Trophoblast cell (in vitro differentiated cells and primary cell): ENCODE measurements at regions not wholly inside any gene's neighbourhood (a gene's known extent, or its start where the extent isn't known, plus 50 kb on each side); places are given as distances from the start of the nearest gene placed in this dataset.

Experiments used
- DNase-seq, 2 donors: peaks; one replicate each; pipeline ENCODE4 v3.0.0-alpha.2; 2016
- H2AFZ ChIP-seq: 2 replicates; pipeline ENCODE4 v1.6.1; 2013; ENCODE audit warnings: low read length, moderate library complexity, mild to moderate bottlenecking; ENCODE audit not compliant: insufficient read depth, poor library complexity
- H2AK5ac ChIP-seq: 2 replicates; pipeline ENCODE4 v1.6.1; 2013; ENCODE audit warnings: mild to moderate bottlenecking, low read length
- H2BK120ac ChIP-seq: 2 replicates; pipeline ENCODE4 v1.6.1; 2013; ENCODE audit warnings: low read length, mild to moderate bottlenecking, moderate library complexity; ENCODE audit not compliant: insufficient read depth, poor library complexity
- H2BK12ac ChIP-seq: 2 replicates; pipeline ENCODE4 v1.6.1; 2013; ENCODE audit warnings: mild to moderate bottlenecking, low read length, moderate library complexity
- H2BK5ac ChIP-seq: 2 replicates; pipeline ENCODE4 v1.6.1; 2013; ENCODE audit warnings: low read length, low read depth, moderate library complexity, mild to moderate bottlenecking; ENCODE audit not compliant: poor library complexity
- H3K14ac ChIP-seq: 2 replicates; pipeline ENCODE4 v1.6.1; 2013; ENCODE audit warnings: mild to moderate bottlenecking, low read length
- H3K18ac ChIP-seq: 2 replicates; pipeline ENCODE4 v1.6.1; 2013; ENCODE audit warnings: mild to moderate bottlenecking, low read length
- H3K23ac ChIP-seq: 2 replicates; pipeline ENCODE4 v1.6.1; 2013; ENCODE audit warnings: low read length
- H3K27ac ChIP-seq: 2 replicates; pipeline ENCODE4 v1.5.1; 2013; ENCODE audit warnings: low read depth, mild to moderate bottlenecking, inconsistent platforms, low read length, moderate library complexity
- H3K27me3 ChIP-seq: 2 replicates; pipeline ENCODE4 v1.6.1; 2013; ENCODE audit warnings: inconsistent platforms, mild to moderate bottlenecking, low read length, moderate library complexity; ENCODE audit not compliant: insufficient read depth
- H3K36me3 ChIP-seq, 2 experiments: 1 replicate in 1 of 2; 2 replicates in 1 of 2; pipeline ENCODE4 v1.6.1; 2013; ENCODE audit warnings: low read length in 2 of 2, mild to moderate bottlenecking in 2 of 2, moderate library complexity in 1 of 2; ENCODE audit not compliant: insufficient read depth in 2 of 2, control insufficient read depth in 1 of 2
- H3K4ac ChIP-seq: 2 replicates; pipeline ENCODE4 v1.6.1; 2013; ENCODE audit warnings: low read depth, mild to moderate bottlenecking, low read length, moderate library complexity
- H3K4me1 ChIP-seq, 2 experiments: 1 replicate in 1 of 2; 2 replicates in 1 of 2; pipeline ENCODE4 v1.6.1; 2013; ENCODE audit warnings: low read length in 2 of 2, mild to moderate bottlenecking in 2 of 2, moderate library complexity in 1 of 2; ENCODE audit not compliant: insufficient read depth in 2 of 2, control insufficient read depth in 1 of 2
- H3K4me2 ChIP-seq: 2 replicates; pipeline ENCODE4 v1.6.1; 2013; ENCODE audit warnings: inconsistent platforms, mild to moderate bottlenecking, low read length, moderate library complexity
- H3K4me3 ChIP-seq: 2 replicates; pipeline ENCODE4 v1.5.1; 2013; ENCODE audit warnings: mild to moderate bottlenecking, low read depth, low read length, inconsistent platforms
- H3K79me1 ChIP-seq: one replicate; pipeline ENCODE4 v1.6.1; 2013; ENCODE audit warnings: low read length
- H3K79me2 ChIP-seq: 2 replicates; pipeline ENCODE4 v1.6.1; 2013; ENCODE audit warnings: low read length, mild to moderate bottlenecking; ENCODE audit not compliant: control insufficient read depth, insufficient read depth, poor library complexity
- H3K9ac ChIP-seq: 2 replicates; pipeline ENCODE4 v1.6.1; 2013; ENCODE audit warnings: mild to moderate bottlenecking, low read length
- H3K9me3 ChIP-seq: 2 replicates; pipeline ENCODE4 v1.6.1; 2013; ENCODE audit warnings: low read depth, mild to moderate bottlenecking, control low read depth, inconsistent platforms, low read length; ENCODE audit not compliant: insufficient read depth
- H4K12ac ChIP-seq: 2 replicates; pipeline ENCODE4 v1.6.1; 2013; ENCODE audit warnings: low read depth, mild to moderate bottlenecking, low read length, moderate library complexity
- H4K8ac ChIP-seq: 2 replicates; pipeline ENCODE4 v1.6.1; 2013; ENCODE audit warnings: low read depth, mild to moderate bottlenecking, low read length, moderate library complexity
- H4K91ac ChIP-seq: one replicate; pipeline ENCODE4 v1.6.1; 2013; ENCODE audit warnings: low read depth, mild to moderate bottlenecking, low read length, moderate library complexity
- WGBS: extraction: QIAGEN DNeasy Blood & Tissue Kit; methylation state at CpG from one replicate; pipeline ENCODE4 v1.1.7; 2013; ENCODE audit warnings: missing lambda C conversion rate; ENCODE audit not compliant: insufficient read length, insufficient coverage; ENCODE audit errors: extremely low coverage; 5-methylcytosine and 5-hydroxymethylcytosine counted together

DNA sequence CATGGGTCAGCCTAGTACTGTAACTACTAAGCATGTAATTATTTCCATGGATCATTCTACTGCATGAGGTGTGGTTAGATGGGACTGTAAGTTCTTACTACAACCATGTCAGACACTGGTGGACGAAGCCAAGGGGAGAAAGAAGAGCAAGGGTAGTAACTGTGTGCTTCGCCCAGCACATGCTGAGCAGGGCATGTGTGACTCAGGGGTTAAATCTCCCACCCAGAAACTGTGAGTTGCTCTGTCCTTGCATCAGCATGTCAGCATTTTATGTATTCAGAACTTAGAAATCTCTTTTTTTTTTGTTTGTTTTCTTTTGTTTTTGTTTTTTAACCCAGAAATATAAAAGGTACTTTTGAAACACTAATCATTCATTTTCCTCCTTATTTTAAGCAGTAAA, 436.6 kb upstream of the KLF12 start:
- Histone ChIP-seq H3K9ac (no peak overlapping the region), H2BK120ac (no peak overlapping the region), H2AK5ac (no peak overlapping the region)

DNA sequence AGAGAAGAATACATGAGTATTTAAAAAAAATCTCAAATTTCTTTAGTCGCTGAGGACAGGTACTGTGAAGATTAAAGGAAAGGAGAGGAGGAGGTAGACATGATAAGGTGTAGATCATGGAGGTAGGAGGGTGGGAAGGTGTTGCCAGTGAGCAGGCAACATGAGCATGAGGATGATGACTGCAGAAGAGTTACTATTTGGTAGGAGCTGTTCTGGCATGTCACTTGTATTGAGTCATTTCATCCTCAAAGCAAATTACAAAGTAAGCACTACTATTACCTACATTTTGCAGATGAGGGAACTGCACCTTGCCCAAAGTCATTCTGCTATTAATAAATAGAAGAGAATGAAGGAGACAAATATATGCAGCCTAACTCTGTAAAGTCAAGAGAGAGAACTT, 435.8 kb upstream of the KLF12 start:
- no peaks in the 10 kb centered on the region for H3K4me1 ChIP-seq
- no peaks in the 10 kb centered on the region for H3K9me3 ChIP-seq
- WGBS: no CpG with 5 or more reads among the region's 1 CpG
- H3K79me2 ChIP-seq: no peaks in the 10 kb centered on the region
- no peak overlapping the region for H3K23ac ChIP-seq
- no peak overlapping the region for H3K18ac ChIP-seq
- no peak overlapping the region for H2AFZ ChIP-seq
- H3K27ac ChIP-seq: no peak overlapping the region
- no peak overlapping the region for H4K12ac ChIP-seq
- no peak overlapping the region for H2BK5ac ChIP-seq
- DNase-seq: no peak
- no peaks in the 10 kb centered on the region for H3K79me1 ChIP-seq
- H4K91ac ChIP-seq: no peak overlapping the region
- no peak overlapping the region for H3K4me3 ChIP-seq
- H3K14ac ChIP-seq: no peak overlapping the region
- no peak overlapping the region for H3K4me2 ChIP-seq
- H4K8ac ChIP-seq: no peak overlapping the region
- H2AK5ac ChIP-seq: no peak overlapping the region
- H3K27me3 ChIP-seq: no peaks in the 10 kb centered on the region
- H3K9ac ChIP-seq: no peak overlapping the region
- no peaks in the 10 kb centered on the region for H3K36me3 ChIP-seq
- H2BK120ac ChIP-seq: no peak overlapping the region
- H3K4ac ChIP-seq: no peak overlapping the region
- no peak overlapping the region for H2BK12ac ChIP-seq

More for the DNA sequence above, 436.6 kb upstream of the KLF12 start:
- no peak overlapping the region for H2BK5ac ChIP-seq
- H3K27ac ChIP-seq: no peak overlapping the region
- no peak for DNase-seq
- H4K8ac ChIP-seq: no peak overlapping the region
- no peak overlapping the region for H3K23ac ChIP-seq
- no peak overlapping the region for H2AFZ ChIP-seq
- no peaks in the 10 kb centered on the region for H3K79me2 ChIP-seq
- no CpG with 5 or more reads among the region's 2 CpGs for WGBS
- H3K9me3 ChIP-seq: no peaks in the 10 kb centered on the region
- H3K4ac ChIP-seq: no peak overlapping the region
- no peak overlapping the region for H3K14ac ChIP-seq
- H3K4me1 ChIP-seq: peaks cover 0 to 5% of the 10 kb centered on the region in 2 experiments
- H3K4me2 ChIP-seq: no peak overlapping the region
- H2BK12ac ChIP-seq: no peak overlapping the region
- no peaks in the 10 kb centered on the region for H3K27me3 ChIP-seq
- no peak overlapping the region for H4K12ac ChIP-seq
- H4K91ac ChIP-seq: no peak overlapping the region
- no peak overlapping the region for H3K4me3 ChIP-seq
- H3K36me3 ChIP-seq: no peaks in the 10 kb centered on the region
- H3K18ac ChIP-seq: no peak overlapping the region
- no peaks in the 10 kb centered on the region for H3K79me1 ChIP-seq

DNA sequence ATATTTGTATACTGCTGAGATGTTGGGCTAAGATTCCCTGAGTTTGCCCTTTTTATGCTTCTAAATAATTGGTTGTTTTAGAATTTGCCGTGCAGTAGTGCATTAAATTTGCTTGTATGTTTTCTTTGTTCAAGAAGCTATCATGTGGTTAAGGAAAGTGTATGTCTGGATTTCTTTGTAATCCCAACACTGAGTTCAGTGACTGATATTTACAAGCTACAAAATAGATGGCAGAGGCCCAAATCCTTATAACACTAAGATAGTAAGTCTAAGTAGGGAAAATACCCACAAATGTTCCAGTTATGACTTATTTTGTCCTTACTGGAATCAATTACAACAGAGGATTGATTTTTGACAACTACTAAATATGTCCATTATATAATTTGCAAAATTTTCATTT, 435.0 kb upstream of the KLF12 start:
- Histone ChIP-seq H3K4me3 (no peak overlapping the region), H2AFZ (no peak overlapping the region), H3K9ac (no peak overlapping the region), H3K4me2 (no peak overlapping the region), H3K79me1 (no peaks in the 10 kb centered on the region), H3K14ac (no peak overlapping the region), H3K79me2 (no peaks in the 10 kb centered on the region), H3K36me3 (no peaks in the 10 kb centered on the region), H2AK5ac (no peak overlapping the region), H2BK120ac (no peak overlapping the region), H4K8ac (no peak overlapping the region), H4K12ac (no peak overlapping the region), H3K27me3 (no peaks in the 10 kb centered on the region), H3K18ac (no peak overlapping the region), H2BK12ac (no peak overlapping the region), H3K4ac (no peak overlapping the region), H2BK5ac (no peak overlapping the region), H3K4me1 (no peaks in the 10 kb centered on the region), H3K27ac (no peak overlapping the region), H3K9me3 (no peaks in the 10 kb centered on the region), H3K23ac (no peak overlapping the region), H4K91ac (no peak overlapping the region)
- no CpG with 5 or more reads among the region's 1 CpG for WGBS
- no peak for DNase-seq

DNA sequence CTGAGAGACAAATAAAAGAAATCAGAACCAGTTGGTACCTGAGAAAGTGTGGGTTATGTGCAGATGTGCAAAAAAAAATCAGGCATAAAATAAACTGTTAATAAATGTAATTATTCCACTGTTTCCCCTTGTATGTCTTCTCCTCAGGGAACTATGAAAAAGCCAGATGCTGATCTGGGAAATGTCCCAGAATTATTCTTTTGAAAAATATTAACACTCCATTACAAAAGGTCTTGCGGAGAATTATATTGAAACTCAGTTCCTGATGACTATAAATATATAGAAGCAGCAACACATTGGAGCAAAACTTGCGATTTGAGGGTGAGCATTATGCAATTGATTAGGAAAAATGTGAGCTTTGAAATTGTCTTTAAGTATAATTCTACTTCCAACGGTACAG, 433.3 kb upstream of the KLF12 start:
- Histone ChIP-seq H3K9me3 (no peaks in the 10 kb centered on the region), H2BK120ac (no peak overlapping the region)
- DNase-seq: no peak

More for the DNA sequence above, 433.3 kb upstream of the KLF12 start:
- Histone ChIP-seq H3K4me2 (no peak overlapping the region), H3K79me2 (no peaks in the 10 kb centered on the region), H4K8ac (no peak overlapping the region), H3K4me1 (no peaks in the 10 kb centered on the region), H2AFZ (no peak overlapping the region), H2AK5ac (no peak overlapping the region), H4K12ac (no peak overlapping the region), H3K9ac (no peak overlapping the region), H2BK12ac (no peak overlapping the region), H3K36me3 (no peaks in the 10 kb centered on the region), H3K27me3 (no peaks in the 10 kb centered on the region), H3K14ac (no peak overlapping the region), H3K23ac (no peak overlapping the region), H2BK5ac (no peak overlapping the region), H4K91ac (no peak overlapping the region), H3K79me1 (no peaks in the 10 kb centered on the region), H3K4ac (no peak overlapping the region), H3K27ac (no peak overlapping the region), H3K18ac (no peak overlapping the region), H3K4me3 (no peak overlapping the region)
- no CpG with 5 or more reads among the region's 3 CpGs for WGBS
